Keratinocyte (primary cell): ENCODE measurements at regions not wholly inside any gene's neighbourhood (a gene's known extent, or its start where the extent isn't known, plus 50 kb on each side); places are given as distances from the start of the nearest gene placed in this dataset.

Experiments used
- CTCF ChIP-seq, 3 experiments: IDR thresholded peaks in 1 of 3; conservative IDR thresholded peaks in 1 of 3; optimal IDR thresholded peaks in 1 of 3; 2 replicates in 2 of 3; 3 replicates in 1 of 3; pipeline versions ENCODE3 to v1.5.1; 2011; ENCODE audit warnings: low read length in 3 of 3, mild to moderate bottlenecking in 3 of 3, moderate library complexity in 2 of 3, control low read depth in 1 of 3, inconsistent platforms in 1 of 3; ENCODE audit not compliant: insufficient read depth in 2 of 3; ENCODE audit errors: extremely low read depth in 1 of 3
- EZH2 ChIP-seq: IDR thresholded peaks from one replicate; pipeline ENCODE4 v1.6.1; 2012; ENCODE audit warnings: inconsistent platforms, mild to moderate bottlenecking, low read length, moderate library complexity

- no peak for TF ChIP-seq CTCF (optimal IDR thresholded peaks at IDR 0.05 in 1 of 3, IDR thresholded peaks at IDR 0.05 in 1 of 3, conservative IDR thresholded peaks at IDR 0.05 in 1 of 3; ENCODE audit: extremely low read depth in 1 of 3, insufficient read depth in 2 of 3, low read length in 3 of 3)
- TF ChIP-seq EZH2, result no peak
Measured at GRCh38 chr4:152011469-152011868, 250.7 kb upstream of the GATB start.
